A549 (cell line): ENCODE measurements at regions not wholly inside any gene's neighbourhood (a gene's known extent, or its start where the extent isn't known, plus 50 kb on each side); places are given as distances from the start of the nearest gene placed in this dataset.

Experiments
- CTCF ChIP-seq: fragments of >200 bp; sonication (Bioruptor Twin); formaldehyde crosslinking; IDR thresholded peaks from 3 replicates; pipeline ENCODE4 v1.5.1; 2016
- MAX ChIP-seq: IDR thresholded peaks from 2 replicates; pipeline ENCODE4 v1.6.1; 2012

DNA sequence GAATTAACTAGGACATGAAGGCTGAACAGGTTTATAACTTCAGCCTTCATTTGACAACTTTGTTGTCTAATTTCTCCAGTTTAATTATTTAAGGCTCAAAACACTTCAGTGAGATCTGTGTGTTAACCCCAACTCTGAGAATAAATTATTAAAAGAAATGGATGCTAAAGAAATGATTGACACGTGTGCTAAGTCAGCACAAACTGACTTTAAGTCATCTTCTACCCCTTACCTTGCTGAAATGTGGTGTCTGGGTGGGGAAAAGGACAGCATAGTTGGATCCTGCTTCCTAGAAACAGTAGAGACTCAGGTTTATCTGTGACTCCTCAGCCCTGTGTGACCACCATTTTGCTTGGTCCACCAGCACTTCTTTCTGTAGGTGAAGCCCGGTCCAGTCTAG lies 324.8 kb upstream of the NPSR1 start:
- no peak for TF ChIP-seq CTCF
- TF ChIP-seq MAX, result no peak
